HG03159 (cell line): ENCODE measurements at regions not wholly inside any gene's neighbourhood (a gene's known extent, or its start where the extent isn't known, plus 50 kb on each side); places are given as distances from the start of the nearest gene placed in this dataset.
"Not testable (repeated sequence)": the region's sequence is repeated elsewhere in the genome, so short reads cannot be mapped to it uniquely, and the experiment has no call there.

ENCODE experiments used
- ATAC-seq: cut with Tn5 transposase; IDR thresholded peaks from one replicate; pipeline ENCODE4 v1.9.1; 2021; ENCODE audit warnings: mild to moderate bottlenecking, moderate library complexity; ENCODE audit not compliant: unreplicated experiment

DNA sequence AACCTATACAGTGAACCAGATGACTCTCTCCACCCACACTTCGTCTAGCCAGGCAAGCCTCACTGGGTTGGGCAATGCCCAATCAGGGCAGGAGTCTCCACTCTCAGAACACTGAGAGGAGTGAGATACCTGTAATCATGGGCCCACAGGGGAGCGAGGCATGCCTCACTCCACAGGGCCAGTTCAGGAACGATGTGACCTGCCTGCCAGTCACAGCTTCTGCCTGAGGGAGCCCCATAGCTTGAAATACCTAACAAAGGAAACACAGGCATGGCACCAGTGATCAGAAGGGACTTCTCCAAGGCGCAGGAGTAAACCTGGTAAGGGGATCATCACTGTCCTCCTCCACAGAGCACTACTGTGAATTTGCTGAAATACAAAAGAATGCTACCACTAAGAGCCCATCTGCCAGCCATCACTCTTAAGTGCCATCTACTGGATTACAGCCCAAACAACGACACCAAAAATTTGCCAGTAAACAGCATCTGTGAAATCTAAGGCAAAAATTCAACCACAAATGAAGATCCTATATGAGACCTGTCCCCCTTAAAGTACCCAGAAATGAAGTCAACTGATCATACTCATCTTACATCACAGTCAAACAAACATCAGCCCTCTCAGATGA lies 689.9 kb upstream of the SEMA6D start:
- ATAC-seq: no peak

DNA sequence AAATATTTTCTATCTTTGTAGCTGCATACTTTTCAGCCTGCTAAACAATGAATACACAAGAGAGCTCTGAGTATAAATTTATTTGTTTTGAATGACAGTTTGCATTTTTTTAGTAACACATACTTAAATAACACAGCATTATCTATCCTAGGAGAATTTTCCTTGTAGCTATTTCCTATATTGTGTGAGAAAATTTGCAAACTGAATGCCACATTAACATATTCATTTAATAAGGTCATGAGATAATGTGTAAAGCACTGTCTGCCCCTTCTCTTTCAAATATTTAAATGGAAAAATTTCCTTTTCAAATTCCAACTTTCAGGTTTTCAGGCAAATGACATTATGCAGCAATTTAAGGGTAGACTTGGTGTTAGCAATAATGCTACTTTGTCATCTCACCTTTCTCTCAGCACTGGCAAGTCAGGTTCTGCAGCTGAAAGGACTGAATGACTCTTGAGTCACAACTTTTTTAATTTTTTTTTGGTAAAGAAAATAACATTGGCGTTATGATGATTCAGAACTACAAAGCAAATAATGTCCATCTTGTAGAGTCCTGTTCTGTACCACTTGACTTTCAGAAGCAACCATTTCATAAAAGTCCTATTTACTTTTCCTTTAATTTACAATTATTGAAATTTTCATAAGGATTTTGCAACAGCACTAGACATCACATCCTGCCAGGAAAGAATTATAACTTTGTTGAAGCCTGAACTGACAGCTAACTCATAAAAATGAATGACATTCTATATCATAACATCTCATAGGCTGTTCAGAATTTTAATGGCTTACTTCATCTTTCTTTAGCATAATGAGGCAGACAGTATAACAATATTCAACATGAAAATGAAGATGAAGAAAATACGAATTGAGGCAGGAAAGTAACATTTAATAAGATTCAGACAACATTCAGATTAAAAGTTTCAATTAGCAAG lies 681.6 kb upstream of the SEMA6D start:
- no peak for ATAC-seq

DNA sequence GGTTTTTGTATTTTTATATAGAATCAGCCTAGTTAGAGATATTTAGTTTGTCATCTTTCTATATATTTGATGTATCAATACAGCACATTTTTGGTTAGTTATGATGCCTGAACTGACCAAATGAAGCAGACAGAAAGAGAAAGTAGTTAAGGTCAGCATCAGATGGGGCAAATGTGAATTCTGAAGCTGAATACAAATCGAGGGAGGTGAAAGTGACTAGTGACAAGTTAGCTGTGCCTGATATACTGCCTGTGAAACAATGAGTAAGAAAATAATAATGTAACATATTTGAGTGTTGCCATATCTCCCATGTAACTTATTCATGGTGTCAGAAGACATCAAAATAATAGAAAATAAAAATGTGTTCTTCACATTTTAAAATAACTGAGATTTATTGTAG lies 680.3 kb upstream of the SEMA6D start:
- ATAC-seq: no peak

DNA sequence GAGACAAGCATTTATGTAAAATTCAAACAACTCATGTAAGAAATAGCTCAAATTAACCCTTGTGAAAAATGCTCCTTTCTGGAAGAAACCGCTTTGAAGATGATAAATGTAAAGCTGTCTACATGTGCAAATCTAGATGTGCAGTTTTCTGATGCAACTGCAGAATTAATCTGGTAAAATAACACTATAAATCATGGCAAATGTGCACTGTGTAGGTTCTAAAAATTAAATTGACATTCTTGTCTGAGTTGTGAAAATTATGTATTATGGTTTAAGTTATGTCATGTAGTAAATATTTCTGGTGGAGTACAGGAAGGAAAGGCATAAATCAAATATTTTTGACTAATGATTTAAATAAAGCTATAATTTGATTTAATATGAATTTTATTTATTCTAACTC lies 678.1 kb upstream of the SEMA6D start:
- no peak for ATAC-seq

DNA sequence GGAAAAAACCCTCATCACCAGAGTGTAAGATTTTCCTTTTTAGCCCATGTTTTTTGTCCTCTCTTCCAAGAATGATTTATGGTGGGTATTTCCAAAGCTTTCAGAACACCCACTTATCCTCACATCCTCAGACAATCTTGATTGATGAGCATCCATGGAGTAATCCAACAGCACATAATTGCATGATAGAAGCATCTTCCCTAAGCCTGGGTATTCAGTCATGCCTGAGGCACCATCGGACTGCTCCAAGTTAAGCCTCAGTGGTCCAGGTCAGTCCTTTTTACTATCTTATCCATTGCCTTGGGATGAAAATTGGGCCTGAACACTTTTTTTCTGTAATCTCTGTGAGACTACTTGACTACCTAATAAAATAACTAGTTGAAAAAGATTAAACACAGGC lies 676.0 kb upstream of the SEMA6D start:
- no peak for ATAC-seq

DNA sequence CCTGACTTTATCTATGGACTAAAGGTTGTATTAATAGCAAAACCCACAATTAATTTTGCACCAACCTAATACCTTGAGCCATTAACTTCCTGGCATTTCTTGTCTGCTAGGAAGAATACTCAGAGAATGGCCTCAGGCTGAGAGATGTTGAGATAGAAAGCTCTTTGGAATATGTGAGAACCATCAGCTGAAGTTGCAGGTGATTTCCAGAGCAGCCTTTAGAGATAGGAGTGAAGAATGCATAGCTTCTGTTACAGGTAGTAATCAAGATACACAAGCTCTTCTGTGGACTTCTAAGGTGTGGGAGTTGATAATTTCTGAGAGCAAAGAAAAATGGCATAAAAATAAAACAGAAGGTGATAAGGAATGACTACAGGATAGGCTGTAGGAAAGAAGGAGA lies 669.3 kb upstream of the SEMA6D start:
- ATAC-seq: not testable (repeated sequence)

DNA sequence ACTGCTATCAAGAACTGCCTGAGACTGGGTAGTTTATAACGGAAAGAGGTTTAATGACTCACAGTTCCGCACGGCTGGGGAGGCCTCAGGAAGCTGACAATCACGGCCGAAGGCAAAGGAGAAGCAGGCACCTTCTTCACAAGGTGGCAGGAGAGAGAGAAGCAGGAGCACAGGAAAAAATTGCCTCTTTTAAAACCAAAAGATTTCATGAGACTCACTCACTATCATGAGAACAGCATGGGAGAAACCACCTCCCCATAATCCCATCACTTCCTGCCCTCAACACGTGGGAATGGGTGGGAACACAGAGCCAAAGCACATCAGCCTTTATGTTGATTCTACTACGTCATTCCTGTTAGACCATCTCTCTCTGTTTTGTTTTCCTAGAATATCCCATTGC lies 650.9 kb upstream of the SEMA6D start:
- no peak for ATAC-seq

DNA sequence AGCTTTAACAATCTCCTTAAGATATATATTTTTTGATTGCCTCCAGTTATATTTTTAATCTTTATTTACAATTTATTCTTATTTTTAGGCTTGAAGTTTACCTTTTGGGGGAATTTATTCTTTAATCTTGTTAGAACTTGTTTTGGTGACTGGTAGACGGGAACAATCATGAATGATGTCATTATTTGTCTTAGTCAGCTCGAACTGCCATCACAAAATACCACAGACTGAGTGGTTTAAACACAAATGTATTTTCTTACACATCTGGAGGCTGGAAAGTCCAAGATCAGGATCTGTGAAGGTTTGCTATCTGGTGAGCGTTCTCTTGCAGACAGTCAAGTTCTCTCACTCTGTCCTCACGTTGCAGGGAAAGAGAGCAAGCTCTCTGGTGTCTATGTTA lies 639.5 kb upstream of the SEMA6D start:
- not testable (repeated sequence) for ATAC-seq

DNA sequence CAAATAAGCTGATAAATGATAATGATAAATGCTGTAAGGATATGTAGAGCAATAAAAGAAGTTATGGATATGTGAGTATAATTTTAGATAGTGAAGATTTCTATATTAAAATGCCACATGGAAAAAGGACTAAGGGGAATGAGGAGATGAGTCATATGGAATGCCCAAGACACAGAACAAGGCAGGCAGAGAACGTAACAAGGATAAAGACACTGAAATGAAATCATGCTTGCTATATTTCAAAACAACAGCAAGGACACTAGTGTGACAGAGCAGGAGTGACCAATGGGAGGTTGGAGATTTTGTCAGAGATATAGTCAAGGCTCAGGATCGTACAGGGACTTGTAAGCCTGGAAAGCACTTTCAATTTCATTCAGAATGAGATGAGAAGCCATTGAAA lies 621.5 kb upstream of the SEMA6D start:
- no peak for ATAC-seq

DNA sequence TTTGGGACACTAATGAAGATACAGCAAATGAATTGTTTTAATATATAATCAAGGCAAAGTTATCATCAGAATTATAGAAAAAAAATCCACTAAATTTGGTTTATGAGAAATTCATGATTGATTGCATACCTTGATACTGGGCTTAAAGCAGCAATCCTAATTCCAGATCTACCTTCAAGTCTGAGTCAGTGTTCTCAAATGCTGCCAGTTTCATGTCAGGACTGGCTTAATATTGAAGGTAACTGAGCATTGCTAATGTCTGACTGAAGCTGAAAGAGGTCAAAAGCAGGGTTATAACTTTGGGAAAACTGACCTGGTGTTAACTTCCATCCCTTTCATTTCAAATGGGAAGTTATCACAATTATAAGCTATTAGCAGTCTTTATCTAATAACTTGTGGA lies 618.8 kb upstream of the SEMA6D start:
- not testable (repeated sequence) for ATAC-seq

DNA sequence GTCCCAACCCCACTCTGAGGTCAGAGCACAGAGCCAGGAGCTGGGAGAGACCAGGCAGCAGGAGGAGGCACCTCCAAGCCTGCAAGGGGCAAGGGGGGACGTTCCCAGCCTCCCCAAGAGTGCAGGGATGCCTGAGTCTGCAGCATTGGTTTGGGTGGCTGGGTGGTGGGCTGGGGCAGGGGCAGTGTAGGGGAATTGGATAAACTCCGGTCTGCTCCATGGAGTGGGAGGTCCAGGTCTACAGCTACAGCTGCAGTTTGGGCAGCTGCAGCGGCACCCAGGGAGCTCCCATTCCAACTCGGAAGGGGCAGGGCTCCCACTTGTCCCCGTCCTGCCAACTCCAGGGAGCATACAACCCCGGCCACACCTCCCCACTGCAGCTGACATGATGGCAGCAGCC lies 617.5 kb upstream of the SEMA6D start:
- not testable (repeated sequence) for ATAC-seq

DNA sequence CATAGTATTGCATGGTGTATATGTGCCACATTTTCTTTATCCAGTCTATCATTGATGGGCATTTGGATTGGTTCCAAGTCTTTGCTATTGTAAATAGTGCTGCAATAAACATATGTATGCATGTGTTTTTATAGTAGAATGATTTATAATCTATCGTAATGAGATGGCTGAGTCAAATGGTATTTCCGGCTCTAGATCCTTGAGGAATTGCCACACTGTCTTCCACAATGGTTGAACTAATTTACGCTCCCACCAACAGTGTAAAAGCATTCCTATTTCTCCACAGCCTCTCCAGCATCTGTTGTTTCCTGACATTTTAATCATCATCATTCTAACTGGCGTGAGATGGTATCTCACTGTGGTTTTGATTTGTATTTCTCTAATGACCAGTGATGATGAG lies 608.5 kb upstream of the SEMA6D start:
- not testable (repeated sequence) for ATAC-seq

DNA sequence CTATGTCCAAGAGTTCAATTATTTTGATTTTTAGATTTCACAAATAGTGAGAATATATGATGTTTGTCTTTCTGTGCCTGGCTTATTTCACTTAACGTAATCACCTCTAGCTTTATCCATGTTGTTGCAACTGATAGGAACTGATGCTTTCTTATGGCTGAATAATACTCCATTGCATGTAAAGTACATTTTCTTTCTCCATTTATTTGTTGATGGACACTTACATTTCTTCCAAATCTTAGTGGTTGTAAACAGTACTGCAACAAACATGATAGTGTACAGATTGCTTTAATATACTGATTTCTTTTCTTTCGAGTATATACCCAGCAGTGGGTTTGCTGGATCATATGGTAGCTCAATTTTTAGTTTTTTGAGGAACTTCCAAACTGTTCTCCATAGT lies 600.6 kb upstream of the SEMA6D start:
- ATAC-seq: no peak

DNA sequence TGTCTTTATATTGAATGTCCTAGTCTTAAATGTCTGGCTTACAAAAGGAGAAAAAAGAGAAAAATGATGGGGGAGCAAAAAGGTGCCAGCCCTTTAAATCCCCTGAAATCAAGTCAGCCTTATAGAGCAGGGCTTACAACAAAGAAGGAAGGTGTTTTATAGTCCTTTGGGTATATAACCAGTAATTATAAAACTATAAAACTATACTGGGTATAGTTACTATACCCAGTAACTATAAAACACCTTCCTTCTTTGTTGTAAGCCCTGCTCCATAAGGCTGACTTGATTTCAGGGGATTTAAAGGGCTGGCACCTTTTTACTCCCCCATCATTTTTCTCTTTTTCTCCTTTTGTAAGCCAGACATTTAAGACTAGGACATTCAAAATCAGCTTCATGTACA lies 598.0 kb upstream of the SEMA6D start:
- no peak for ATAC-seq

DNA sequence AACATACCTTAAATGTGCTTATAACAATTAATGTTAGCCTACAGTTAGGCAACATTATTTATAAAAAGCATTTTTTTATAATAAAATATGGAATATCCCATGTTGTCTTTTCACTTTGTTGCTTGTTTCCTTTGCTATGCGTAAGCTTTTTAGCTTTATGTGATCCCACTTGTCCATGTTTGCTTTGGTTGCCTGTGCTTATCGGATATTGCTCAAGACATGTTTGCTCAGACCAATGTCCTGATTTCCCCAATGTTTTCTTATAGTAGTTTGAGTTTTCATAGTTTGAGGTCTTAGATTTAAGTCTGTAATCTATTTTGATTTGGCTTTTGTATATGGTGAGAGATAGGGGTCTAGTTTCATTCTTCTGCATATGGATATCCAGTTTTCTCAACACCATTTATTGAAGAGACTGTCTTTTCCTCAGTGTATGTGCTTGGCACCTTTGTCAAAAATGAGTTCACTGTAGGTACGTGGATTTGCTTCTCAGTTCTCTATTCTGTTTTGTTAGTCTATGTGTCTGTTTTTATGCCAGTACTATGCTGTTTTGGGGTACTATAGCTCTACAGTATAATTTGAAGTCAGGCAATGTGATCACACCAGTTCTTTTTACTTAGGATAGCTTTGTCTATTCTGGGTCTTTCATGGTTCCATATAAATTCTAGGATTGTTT lies 592.7 kb upstream of the SEMA6D start:
- ATAC-seq: no peak

DNA sequence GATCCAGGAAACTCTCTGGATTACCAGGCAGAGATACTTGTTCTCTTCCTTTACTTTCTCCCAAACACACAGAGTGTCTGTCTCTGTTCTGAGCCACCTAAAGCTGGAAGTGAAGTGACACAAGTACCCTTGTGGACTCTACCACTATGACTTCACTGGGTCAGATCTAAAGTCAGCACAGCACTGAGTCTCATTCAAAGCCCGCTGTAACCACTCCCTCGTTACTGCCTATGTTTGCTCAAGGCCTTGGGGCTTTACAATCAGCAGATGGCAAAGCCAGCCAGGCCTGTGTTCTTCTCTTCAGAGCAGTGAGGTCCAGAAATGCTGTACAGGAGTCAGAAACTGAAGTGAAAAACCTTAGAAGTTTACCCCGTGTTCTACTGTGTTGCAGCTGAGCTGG lies 588.3 kb upstream of the SEMA6D start:
- ATAC-seq: no peak

DNA sequence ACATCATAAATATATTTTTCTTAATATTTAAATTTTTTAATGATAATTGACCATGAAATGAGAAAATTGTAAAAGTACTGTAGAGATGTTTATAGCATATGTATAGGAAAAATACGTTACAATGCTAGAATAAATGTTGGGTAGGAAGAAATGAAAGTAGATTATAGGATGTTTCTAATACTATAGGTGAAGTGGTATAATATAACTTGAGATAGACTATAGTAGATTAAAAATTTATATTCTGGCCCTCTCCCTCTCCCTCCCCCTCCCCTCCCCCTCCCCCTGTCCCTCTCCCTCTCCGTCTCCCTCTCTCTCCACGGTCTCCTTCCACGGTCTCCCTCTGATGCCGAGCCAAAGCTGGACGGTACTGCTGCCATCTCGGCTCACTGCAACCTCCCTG lies 585.9 kb upstream of the SEMA6D start:
- ATAC-seq: not testable (repeated sequence)

DNA sequence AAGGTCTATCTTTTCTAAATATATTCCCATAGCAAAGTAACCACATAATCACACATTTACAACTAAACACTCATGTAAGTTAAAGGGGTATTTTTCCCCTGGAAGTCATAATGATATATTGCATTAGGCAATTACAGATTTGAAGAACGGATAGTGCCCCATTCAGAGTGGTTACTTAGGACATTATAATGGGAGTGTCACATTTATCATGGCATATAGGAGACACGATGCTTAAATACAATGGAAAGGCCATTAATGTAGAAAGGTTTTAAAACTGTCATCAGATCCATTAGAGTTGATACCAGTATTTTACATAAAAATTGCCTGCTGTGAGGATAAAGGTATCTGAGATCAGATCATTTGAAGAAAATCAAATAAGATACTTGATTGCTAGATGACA lies 582.0 kb upstream of the SEMA6D start:
- no peak for ATAC-seq

DNA sequence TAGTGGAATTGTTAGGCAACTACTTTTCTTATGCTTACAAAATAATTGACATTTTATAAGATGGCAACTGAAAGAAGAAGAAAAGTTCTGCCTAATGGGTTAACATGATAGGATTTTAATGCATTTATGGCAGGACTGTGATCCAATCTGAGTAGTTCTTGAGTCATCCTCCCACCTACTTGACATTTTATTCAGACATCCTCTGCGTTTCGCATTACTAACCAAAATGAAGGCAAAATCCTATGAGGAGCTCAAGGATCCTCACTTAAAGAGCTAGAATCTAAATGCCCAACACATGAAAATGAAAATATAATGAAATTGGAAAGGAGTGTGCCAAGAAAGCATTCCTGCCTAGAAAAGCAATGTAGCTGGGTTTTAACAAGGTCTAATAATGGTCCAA lies 581.1 kb upstream of the SEMA6D start:
- ATAC-seq: no peak

DNA sequence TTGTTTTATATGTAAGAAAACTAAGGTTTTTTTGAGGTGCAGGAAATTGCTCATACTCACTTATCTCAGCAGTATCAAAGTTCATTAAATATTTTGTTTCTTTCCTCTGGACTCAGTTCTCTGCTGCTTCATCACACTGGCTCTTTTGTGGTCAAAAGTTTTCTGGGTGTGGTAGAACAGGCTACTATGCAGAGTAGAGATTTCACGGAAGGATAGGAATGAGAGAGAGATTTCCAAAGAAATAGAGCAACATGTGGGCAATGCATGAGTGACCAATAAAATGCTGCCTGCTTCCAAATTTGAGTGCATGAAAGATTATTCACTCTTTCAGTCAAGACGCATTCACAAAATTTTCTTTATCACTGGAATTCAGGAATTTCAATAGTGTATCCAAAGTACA lies 577.3 kb upstream of the SEMA6D start:
- ATAC-seq: no peak

DNA sequence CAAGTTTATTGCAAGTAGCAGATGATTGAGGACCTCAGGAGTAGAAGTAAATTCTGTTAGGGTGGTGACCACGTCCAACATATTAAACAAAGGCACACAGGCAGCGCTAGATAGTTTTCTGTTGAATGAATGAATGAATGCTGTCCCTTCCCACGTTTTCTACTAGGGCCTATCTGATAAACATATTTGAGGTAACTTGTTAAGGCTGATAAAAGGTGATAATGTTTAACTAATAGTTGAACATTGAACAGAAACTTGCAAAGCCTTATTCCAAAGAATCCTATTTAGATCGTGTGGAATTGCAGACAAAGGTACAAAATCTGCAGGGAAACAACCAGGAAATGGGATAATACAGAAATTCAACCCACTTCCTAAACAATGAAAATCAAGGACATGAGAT lies 559.5 kb upstream of the SEMA6D start:
- no peak for ATAC-seq

DNA sequence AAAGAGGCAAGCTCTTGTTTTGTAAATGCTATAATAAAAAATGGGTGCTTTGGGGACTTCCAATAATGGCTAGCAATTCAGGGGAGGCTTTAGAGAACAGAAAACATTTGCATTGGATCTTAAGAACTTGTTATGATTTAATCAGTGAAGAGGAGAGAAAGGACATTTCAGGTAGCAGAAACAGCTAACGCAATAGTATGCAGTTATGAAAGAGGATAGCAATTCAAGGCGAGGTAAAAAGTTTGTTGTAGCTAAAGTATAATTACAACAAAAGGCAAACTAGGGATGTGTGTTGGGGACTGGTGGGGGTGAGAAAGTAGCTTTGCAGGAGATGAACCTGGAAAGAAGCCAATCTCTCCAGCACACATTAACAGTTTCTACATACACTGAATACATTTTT lies 558.7 kb upstream of the SEMA6D start:
- ATAC-seq: no peak
